Activated naive CD8-positive, alpha-beta T cell treated with anti-CD3 and anti-CD28 coated beads, Interleukin-2, amount 50 U/mL, for 16 hours (primary cell): ENCODE measurements at regions not wholly inside any gene's neighbourhood (a gene's known extent, or its start where the extent isn't known, plus 50 kb on each side); places are given as distances from the start of the nearest gene placed in this dataset.

ENCODE experiments used
- DNase-seq: peaks from one replicate; pipeline ENCODE4 v3.0.0-alpha.2; 2020; ENCODE audit warnings: low read depth, low spot score

- DNase-seq = no peak
Measured at GRCh38 chr5:109917154-109917546, 227.4 kb downstream of the MAN2A1 start.

- DNase-seq = no peak
Measured at GRCh38 chr5:109917966-109918365, 228.2 kb downstream of the MAN2A1 start.

GRCh38 chr5:109920736-109921135 lies 231.0 kb downstream of the MAN2A1 start:
- DNase-seq = no peak

- DNase-seq = no peak
Measured at GRCh38 chr5:109921735-109922380, 232.1 kb downstream of the MAN2A1 start.

- DNase-seq = no peak
Measured at GRCh38 chr5:109922381-109922995, 232.8 kb downstream of the MAN2A1 start.

- no peak for DNase-seq
Measured at GRCh38 chr5:109923205-109923604, 233.5 kb downstream of the MAN2A1 start.

GRCh38 chr5:109924237-109925107 lies 234.7 kb downstream of the MAN2A1 start:
- DNase-seq = no peak

GRCh38 chr5:109927639-109928038 lies 237.9 kb downstream of the MAN2A1 start:
- no peak for DNase-seq

GRCh38 chr5:109928046-109928445 lies 238.3 kb downstream of the MAN2A1 start:
- DNase-seq = no peak

GRCh38 chr5:109928811-109929210 lies 239.1 kb downstream of the MAN2A1 start:
- no peak for DNase-seq

- no peak for DNase-seq
Measured at GRCh38 chr5:109929376-109929775, 239.6 kb downstream of the MAN2A1 start.

GRCh38 chr5:109929911-109930310 lies 240.2 kb downstream of the MAN2A1 start:
- no peak for DNase-seq

GRCh38 chr5:109931049-109931780 lies 241.5 kb downstream of the MAN2A1 start:
- DNase-seq = no peak

- DNase-seq = no peak
Measured at GRCh38 chr5:109935833-109936490, 246.2 kb downstream of the MAN2A1 start.

GRCh38 chr5:109936996-109937395 lies 247.3 kb downstream of the MAN2A1 start:
- no peak for DNase-seq

- no peak for DNase-seq
Measured at GRCh38 chr5:109937951-109938350, 248.2 kb downstream of the MAN2A1 start.

GRCh38 chr5:109938453-109938852 lies 248.7 kb downstream of the MAN2A1 start:
- DNase-seq = no peak

- no peak for DNase-seq
Measured at GRCh38 chr5:109939116-109939682, 249.5 kb downstream of the MAN2A1 start.

- DNase-seq = no peak
Measured at GRCh38 chr5:109942646-109943045, 252.9 kb downstream of the MAN2A1 start.

- no peak for DNase-seq
Measured at GRCh38 chr5:109943701-109944235, 254.0 kb downstream of the MAN2A1 start.

GRCh38 chr5:109944461-109944860 lies 254.7 kb downstream of the MAN2A1 start:
- no peak for DNase-seq
